Activated T-cell treated with anti-CD3 and anti-CD28 coated beads, Interleukin-2, amount 50 U/mL, for 4 hours (primary cell): ENCODE measurements at regions not wholly inside any gene's neighbourhood (a gene's known extent, or its start where the extent isn't known, plus 50 kb on each side); places are given as distances from the start of the nearest gene placed in this dataset.

Source experiments
- ATAC-seq, 2 donors: fragments of 200-7000 bp; cut with Tn5 transposase; one replicate each; pipeline ENCODE4 v1.10.0; 2021
- DNase-seq: peaks from one replicate; pipeline ENCODE4 v3.0.0-alpha.2; 2020
- H3K27me3 Mint-ChIP-seq: one replicate; pipeline ENCODE4 v1.8.0; 2021; ENCODE audit warnings: low read depth, mixed read lengths
- H3K36me3 Mint-ChIP-seq: one replicate; pipeline ENCODE4 v1.8.0; 2022; ENCODE audit warnings: mixed read lengths; ENCODE audit not compliant: insufficient read depth
- H3K4me1 Mint-ChIP-seq: one replicate; pipeline ENCODE4 v1.8.0; 2021; ENCODE audit warnings: low read depth, mixed read lengths
- H3K4me3 Mint-ChIP-seq: one replicate; pipeline ENCODE4 v1.8.0; 2021; ENCODE audit warnings: mild to moderate bottlenecking, moderate library complexity, mixed read lengths
- H3K9me3 Mint-ChIP-seq: one replicate; pipeline ENCODE4 v1.8.0; 2021; ENCODE audit warnings: mixed read lengths

DNA sequence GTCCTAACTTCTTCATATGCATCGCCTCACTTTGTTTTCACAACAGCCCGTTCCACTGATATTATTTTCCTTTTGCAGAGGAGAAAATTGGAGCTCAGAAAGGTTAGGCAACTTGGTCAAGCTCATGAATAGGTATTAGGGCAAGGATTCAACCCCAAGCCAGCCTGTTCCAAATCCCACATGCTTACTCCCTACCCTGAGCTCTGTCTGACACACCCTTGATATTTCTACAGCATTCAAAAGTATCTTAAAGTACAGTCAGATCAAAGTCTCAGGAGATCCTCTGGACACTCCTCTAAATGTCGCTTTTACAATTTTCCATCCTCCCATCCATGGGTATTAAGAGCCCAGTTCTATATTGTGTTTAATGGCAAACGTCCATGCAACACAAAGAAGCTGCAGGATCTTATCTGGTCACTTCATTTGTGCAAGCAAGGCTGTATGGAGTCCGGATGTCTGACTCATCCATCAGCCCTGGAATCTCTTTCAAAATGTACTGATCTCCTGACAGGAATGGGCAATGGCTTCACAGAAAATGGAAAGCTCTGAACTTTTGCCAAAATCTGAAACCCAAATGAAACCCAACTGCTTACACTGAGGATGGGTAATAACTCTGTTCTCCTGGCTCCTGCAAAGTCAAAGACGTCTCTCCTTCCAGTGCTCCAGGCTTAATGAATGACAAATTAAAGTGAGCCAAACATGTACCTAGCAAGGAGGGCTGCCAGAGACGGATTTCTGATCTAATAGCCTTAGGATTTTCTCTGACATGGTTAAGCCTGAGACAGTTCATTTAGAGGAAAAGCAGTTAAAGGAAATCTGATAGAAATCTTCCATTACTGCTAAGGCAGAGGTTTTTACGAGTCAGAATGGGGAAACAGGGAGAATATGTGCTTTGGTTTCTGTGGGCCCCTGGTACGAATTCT is 230.9 kb upstream of the RORA start:
- Mint-ChIP-seq H3K4me3 (no peak overlapping the region), H3K9me3 (no peaks in the 10 kb centered on the region), H3K27me3 (peaks cover 18% of the 10 kb centered on the region), H3K4me1 (no peaks in the 10 kb centered on the region), H3K36me3 (no peaks in the 10 kb centered on the region)
- ATAC-seq: no peak
- no peak for DNase-seq

DNA sequence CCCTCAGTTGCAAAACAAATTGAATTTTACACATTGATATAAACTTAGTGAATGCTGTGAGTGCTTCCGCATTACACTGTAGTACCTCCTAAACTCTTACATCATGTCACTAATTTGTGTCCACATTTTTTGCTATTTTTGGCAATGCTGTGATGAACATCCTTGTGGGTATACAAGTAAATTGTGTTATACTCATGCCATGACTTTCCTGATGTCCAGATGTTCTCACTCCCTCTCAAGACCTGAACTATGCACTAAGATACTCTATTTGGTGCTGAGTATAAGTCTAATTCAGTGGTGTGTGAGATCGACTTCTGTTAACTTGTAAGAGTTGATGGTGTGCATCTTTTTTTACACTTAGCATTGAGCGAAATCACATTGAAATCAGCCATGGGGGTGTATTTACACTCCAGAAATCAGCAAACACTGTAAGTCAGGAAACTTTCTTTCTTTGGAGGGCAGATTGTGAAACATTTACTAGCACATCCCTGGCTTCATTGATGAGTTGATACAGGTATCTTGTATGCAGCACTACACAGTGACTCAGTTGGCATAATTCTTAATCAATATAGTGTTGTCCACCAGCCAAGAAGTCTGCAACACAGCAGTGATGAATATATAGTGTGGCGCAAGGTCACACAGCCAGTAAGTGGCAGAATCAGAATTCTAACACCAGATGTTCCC is 228.1 kb upstream of the RORA start:
- ATAC-seq: no peak
- peaks cover 3% of the 10 kb centered on the region for H3K9me3 Mint-ChIP-seq
- no peak overlapping the region for H3K4me3 Mint-ChIP-seq
- H3K36me3 Mint-ChIP-seq: no peaks in the 10 kb centered on the region
- DNase-seq: no peak
- H3K4me1 Mint-ChIP-seq: no peaks in the 10 kb centered on the region
- peaks cover 26% of the 10 kb centered on the region for H3K27me3 Mint-ChIP-seq

DNA sequence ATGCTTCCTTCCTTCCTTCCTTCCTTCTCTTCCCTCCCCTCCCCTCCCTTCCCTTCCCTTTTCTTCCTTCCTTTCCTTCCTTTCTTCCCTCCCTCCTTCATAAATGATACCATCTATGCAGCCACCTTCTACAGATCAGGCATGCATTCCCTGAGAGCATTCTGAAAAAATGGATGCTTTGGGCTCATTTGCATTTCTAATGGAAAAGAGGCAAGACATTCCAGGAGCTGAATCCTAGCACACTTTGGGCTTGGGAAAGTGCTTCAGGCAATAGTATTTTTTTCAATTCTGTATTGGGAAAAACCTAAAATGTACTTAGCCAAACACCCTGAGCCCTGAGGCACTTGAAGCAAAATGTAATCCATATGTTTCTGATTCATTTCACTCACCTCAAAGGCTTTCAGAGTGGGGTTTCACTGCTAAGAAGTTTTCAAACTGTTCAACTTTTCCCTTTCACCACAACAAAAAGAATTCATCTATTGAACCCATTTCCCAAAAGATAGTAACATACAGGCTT is 220.1 kb upstream of the RORA start:
- DNase-seq (no peak), ATAC-seq (no peak)
- peaks cover 3% of the 10 kb centered on the region for H3K9me3 Mint-ChIP-seq
- no peaks in the 10 kb centered on the region for H3K4me1 Mint-ChIP-seq
- no peak overlapping the region for H3K4me3 Mint-ChIP-seq
- no peaks in the 10 kb centered on the region for H3K36me3 Mint-ChIP-seq
- H3K27me3 Mint-ChIP-seq: peaks cover 8% of the 10 kb centered on the region

DNA sequence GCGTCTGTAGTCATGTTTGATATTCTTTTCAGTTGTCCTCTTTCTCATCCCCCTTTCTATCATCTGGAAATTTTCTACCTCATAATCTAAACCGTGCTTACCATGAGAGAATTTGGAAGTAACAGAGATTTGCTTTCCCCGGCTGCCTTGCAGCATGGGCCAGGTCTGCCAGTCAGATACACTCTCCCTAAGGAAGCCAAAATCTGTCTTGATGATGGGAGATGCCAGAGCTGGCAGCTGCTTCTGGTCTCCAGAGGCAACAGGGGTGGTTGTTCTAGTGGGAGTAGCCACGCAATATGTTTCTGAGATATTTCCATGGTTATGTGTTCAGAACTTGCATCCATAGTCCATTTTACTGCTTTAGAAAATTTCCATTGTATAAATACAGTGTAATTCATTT is 218.9 kb upstream of the RORA start:
- Mint-ChIP-seq H3K4me1 (no peaks in the 10 kb centered on the region), H3K36me3 (no peaks in the 10 kb centered on the region), H3K9me3 (no peaks in the 10 kb centered on the region), H3K27me3 (peaks cover 3% of the 10 kb centered on the region), H3K4me3 (no peak overlapping the region)
- ATAC-seq (no peak), DNase-seq (no peak)

DNA sequence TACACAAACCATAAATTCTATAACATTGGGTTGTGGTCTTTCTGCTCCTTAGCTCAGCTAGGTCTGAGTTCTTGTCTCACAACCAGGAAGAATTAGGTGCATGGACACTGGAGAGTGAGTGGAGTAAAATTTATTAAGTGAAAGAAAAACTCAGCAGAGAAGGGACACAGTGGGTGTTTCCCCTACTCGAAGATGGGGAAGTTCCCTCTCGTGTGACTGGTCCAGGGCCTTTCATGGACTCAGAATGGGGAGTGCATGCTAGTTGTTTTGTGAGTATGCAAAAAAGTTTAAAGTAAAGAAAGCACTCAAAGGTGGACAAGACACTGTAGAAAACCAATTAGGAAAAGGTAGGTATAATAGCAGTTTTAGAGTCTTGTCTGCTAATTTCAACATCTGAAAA is 215.5 kb upstream of the RORA start:
- ATAC-seq (no peak), DNase-seq (no peak)
- H3K27me3 Mint-ChIP-seq: peaks cover 19% of the 10 kb centered on the region
- no peaks in the 10 kb centered on the region for H3K4me1 Mint-ChIP-seq
- no peaks in the 10 kb centered on the region for H3K9me3 Mint-ChIP-seq
- no peak overlapping the region for H3K4me3 Mint-ChIP-seq
- H3K36me3 Mint-ChIP-seq: no peaks in the 10 kb centered on the region

DNA sequence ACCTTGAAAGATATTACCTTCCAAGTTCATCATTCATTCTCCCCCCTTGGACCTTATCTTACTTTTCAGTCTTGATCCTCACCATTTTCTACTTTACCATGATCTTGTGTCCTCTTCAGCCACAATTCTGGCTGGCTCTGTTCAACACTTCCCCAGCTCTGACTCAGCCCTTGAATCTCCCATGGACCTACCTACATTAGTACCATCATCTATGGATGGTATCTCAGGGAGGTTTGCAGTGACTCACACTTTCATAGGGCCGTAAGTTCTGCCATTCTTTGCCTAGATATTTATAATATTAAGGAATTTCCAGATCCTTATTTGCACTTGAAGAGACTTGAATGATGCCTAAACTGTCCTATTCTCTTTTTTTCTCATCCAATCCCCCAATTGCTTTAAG is 213.7 kb upstream of the RORA start:
- ATAC-seq (no peak), DNase-seq (no peak)
- Mint-ChIP-seq H3K36me3 (no peaks in the 10 kb centered on the region), H3K4me3 (no peak overlapping the region), H3K9me3 (no peaks in the 10 kb centered on the region), H3K27me3 (peaks cover 19% of the 10 kb centered on the region), H3K4me1 (no peaks in the 10 kb centered on the region)

DNA sequence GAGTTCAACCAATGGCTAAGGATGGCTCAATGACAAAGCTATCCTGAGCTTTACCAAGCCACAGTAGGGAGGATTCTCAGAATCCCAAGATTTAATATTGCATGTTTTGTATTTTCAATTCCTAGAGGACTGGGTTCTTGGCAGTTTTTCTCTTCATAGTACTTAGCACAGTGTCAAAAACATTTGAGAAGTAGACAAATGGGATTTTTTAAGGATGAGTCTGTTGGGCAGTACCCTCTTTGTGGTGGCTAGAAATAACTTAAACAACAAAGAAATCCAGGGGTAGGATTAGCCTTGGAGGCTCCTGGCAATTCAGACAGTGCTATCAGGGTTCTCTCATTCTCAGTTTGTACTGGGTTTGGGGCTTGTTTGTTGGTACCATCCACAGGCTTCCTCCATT is 212.8 kb upstream of the RORA start:
- no peaks in the 10 kb centered on the region for H3K4me1 Mint-ChIP-seq
- H3K27me3 Mint-ChIP-seq: peaks cover 19% of the 10 kb centered on the region
- H3K9me3 Mint-ChIP-seq: no peaks in the 10 kb centered on the region
- ATAC-seq: no peak
- no peak for DNase-seq
- no peaks in the 10 kb centered on the region for H3K36me3 Mint-ChIP-seq
- H3K4me3 Mint-ChIP-seq: no peak overlapping the region

DNA sequence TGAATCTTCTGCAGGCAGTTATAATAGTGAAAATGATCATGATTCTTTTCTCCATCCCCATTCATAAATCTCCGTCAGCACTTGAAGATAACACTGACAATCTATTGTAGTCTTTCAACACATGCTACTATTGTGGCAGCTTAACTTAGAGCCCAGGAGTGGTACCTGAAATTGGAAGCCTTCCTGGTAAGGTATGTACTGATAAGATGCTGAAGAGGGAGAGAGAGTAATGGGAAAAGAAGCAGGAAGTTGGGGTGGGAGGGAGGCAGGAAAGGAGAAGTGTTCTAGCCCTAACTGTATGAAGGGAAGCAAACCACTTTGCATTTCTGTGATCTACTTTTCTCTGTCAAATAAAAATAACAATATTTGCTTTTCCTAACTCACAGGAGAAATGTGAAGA is 197.4 kb upstream of the RORA start:
- H3K27me3 Mint-ChIP-seq: peaks cover 5% of the 10 kb centered on the region
- H3K4me1 Mint-ChIP-seq: no peaks in the 10 kb centered on the region
- H3K9me3 Mint-ChIP-seq: no peaks in the 10 kb centered on the region
- DNase-seq (no peak), ATAC-seq (no peak)
- H3K4me3 Mint-ChIP-seq: no peak overlapping the region
- no peaks in the 10 kb centered on the region for H3K36me3 Mint-ChIP-seq

DNA sequence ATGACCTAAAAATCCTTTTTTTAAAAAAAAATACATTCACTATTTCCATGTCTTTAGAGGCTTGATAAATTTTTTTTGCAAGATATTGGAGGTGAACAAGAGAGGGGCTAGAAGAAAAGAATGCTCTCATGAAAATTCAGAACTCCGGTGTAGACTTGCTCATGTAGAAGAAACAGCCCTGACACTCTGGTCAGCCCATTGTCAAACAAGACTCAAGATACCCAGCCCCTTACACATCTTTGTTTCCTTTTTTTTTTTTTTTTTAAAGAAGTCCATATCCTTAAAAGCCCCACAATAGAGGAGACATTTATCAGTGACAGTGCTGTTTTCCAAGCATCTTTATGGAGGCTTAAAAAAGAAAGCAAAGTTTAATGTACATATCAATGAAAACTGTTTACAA is 196.8 kb upstream of the RORA start:
- no peak for ATAC-seq
- Mint-ChIP-seq H3K9me3 (no peaks in the 10 kb centered on the region), H3K27me3 (peaks cover 7% of the 10 kb centered on the region), H3K36me3 (no peaks in the 10 kb centered on the region), H3K4me1 (no peaks in the 10 kb centered on the region), H3K4me3 (no peak overlapping the region)
- DNase-seq: no peak

DNA sequence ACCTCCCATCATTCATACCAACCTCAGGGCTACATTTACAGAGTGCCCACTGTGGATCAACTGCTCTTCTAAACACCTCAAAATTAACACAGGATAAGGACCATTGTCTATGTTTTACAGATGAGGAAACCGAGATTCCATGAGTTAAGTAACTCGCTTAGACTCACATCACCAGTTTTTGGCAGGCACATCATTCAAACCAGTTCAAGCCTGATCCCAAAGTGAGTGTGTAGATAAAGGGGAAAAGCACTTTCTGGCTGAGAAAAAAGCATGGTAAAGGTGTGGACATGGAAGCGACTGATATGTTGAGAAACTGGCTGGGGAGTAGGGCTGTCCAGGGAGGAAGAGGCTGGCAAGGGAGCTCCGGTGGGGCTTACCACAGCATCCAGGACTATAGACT is 193.7 kb upstream of the RORA start:
- ATAC-seq: no peak
- Mint-ChIP-seq H3K27me3 (peaks cover 5% of the 10 kb centered on the region), H3K36me3 (no peaks in the 10 kb centered on the region), H3K4me3 (no peak overlapping the region), H3K9me3 (no peaks in the 10 kb centered on the region), H3K4me1 (no peaks in the 10 kb centered on the region)
- no peak for DNase-seq

DNA sequence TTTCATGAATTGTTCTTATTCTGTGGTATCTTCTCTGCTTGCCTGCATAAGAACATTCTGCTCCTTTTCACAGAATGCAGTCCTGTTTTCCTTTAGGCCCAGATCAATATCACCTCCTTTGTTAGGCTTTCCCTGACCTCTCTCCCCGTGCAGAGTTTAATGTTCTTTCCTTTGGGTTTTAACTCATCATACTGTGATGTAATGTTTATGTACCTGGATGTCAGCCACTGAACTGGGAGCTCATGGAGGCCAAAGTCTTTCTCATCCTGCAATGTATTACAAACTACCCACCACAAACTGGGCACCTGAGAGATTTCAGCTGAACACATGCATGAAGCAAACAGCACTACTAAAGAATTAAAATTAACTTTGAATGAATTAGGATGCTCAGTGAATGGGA is 192.8 kb upstream of the RORA start:
- no peaks in the 10 kb centered on the region for H3K4me1 Mint-ChIP-seq
- DNase-seq (no peak), ATAC-seq (no peak)
- H3K27me3 Mint-ChIP-seq: peaks cover 7% of the 10 kb centered on the region
- no peak overlapping the region for H3K4me3 Mint-ChIP-seq
- no peaks in the 10 kb centered on the region for H3K9me3 Mint-ChIP-seq
- no peaks in the 10 kb centered on the region for H3K36me3 Mint-ChIP-seq

DNA sequence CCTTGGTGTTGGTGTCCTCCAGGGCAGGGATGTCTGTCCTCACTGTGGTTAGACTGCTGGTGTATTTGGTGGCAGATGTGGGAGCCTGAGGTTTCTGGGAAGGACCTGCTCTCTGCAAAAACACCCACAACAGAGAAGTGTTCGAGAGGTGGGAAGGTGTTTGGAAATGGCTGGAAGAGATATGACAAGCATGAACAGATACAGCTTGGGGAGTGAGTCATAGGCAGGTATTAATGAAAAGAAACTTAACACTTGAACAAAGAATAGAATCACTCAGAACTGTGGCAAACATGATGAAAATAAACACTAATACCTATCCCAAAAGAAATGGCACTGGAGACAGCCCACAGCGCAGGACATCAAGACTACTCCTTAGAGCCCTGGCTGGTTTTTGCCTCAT is 192.4 kb upstream of the RORA start:
- Mint-ChIP-seq H3K4me3 (no peak overlapping the region), H3K9me3 (no peaks in the 10 kb centered on the region), H3K36me3 (no peaks in the 10 kb centered on the region), H3K4me1 (no peaks in the 10 kb centered on the region), H3K27me3 (peaks cover 7% of the 10 kb centered on the region)
- no peak for DNase-seq
- no peak for ATAC-seq

DNA sequence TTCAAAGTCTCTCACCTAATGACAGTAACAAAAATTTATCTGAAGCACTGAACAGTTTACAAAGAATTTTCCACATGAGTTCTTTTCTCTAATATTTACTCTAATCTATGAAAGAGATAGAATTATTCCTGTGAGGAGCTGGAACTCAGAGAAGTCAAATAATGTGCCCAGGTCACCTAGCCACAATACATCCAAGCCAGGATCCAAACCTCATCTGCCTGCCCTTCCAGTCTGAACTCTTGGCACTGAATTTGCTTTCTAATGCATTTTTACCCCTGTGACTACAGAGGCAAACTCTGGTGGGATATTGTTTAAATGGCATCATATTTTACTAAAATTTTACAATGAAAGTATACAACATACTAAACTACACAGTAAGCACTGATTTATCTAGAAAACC is 191.4 kb upstream of the RORA start:
- peaks cover 7% of the 10 kb centered on the region for H3K27me3 Mint-ChIP-seq
- H3K36me3 Mint-ChIP-seq: no peaks in the 10 kb centered on the region
- ATAC-seq (no peak), DNase-seq (no peak)
- no peak overlapping the region for H3K4me3 Mint-ChIP-seq
- H3K9me3 Mint-ChIP-seq: no peaks in the 10 kb centered on the region
- H3K4me1 Mint-ChIP-seq: no peaks in the 10 kb centered on the region

DNA sequence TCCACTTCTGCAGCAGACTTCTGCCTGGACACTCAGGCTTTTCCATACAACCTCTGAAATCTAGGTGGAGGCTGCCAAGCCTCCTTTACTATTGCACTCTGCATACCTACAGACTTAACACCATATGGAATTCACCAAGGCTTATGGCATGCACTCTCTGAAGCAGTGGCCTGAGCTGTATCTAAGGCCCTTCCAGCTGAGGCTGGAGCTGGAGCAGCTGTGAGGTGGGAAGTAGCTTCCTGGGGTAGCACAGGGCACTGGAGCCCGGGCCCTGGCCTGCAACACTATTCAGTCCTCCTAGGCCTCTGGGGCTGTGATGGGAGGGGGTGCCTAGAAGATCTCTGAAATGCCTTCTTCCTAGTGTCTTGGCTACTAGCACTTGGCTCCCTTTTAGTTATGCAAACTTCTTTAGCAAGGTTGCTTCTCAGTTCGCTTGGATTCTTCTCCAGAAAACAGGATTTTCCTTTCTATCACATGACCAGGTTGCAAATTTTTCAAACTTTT is 186.6 kb upstream of the RORA start:
- no peaks in the 10 kb centered on the region for H3K4me1 Mint-ChIP-seq

More for the DNA sequence above, 186.6 kb upstream of the RORA start:
- DNase-seq: no peak
- H3K27me3 Mint-ChIP-seq: peaks cover 6% of the 10 kb centered on the region
- no peak for ATAC-seq
- no peaks in the 10 kb centered on the region for H3K9me3 Mint-ChIP-seq
- no peak overlapping the region for H3K4me3 Mint-ChIP-seq
- H3K36me3 Mint-ChIP-seq: no peaks in the 10 kb centered on the region
